HPDE6-E6E7 (cell line): ENCODE measurements at regions not wholly inside any gene's neighbourhood (a gene's known extent, or its start where the extent isn't known, plus 50 kb on each side); places are given as distances from the start of the nearest gene placed in this dataset.

ENCODE experiments used
- DNase-seq: peaks from one replicate; pipeline ENCODE4 v3.0.0; 2011; ENCODE audit warnings: missing footprints; ENCODE audit errors: extremely low spot score

DNA sequence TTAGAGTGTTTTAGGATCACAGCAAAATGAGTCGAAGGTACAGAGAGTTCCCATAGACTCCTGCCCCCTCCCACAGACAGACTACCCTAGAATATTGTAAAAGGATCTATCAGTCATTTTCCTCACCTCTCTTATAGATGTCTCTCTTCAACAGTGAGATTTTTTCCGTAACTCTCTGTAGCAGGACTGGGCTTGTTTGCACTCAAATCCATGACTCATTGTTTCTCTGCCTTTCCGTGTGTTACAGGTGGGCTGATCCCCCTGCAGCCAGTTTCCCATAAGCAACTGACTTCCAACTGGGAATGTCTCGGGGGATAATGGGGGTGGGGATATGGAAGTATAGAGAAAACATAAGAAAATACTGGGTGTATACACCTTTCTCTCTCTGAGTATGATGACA lies 921.0 kb downstream of the GATA3 start:
- peak; percentile 1 for DNase-seq

DNA sequence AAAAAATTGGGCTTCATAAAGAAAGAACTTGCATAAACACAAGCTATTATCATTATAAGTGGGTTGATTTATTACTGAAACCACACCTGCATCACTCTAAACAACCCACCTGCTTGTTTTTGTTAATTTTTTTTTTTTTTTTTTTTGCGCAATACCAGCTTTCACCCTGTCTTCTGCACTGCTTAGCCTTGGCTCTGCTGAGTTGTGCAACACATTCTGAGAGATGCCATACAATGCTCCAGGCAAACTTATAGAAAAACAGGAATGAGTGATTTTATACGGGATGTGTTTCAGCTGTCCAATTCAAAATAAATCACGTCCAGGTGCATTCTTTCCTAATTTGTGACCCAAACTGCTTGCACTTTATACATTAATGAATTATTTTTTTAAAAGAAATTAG lies 923.6 kb downstream of the GATA3 start:
- no peak for DNase-seq

DNA sequence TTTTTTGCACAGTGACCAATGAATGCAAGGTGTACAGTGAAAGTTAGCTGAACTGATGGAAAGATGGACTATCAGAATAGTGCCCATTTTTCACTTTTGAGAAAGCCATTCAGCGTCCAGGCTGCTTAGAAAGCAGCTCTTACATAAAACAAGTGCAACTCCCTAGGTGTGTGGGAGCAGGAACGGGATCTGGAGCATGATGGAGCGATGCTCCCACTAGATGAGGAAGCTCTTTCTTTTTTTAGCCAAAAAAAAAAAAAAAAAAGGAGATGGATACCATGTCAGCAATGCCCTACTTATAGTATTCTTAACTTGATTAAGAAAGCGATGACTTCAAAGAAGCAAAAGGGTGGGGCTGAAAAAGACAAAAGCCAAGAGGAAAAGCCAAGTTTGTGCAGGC lies 925.5 kb downstream of the GATA3 start:
- no peak for DNase-seq

- DNase-seq, result no peak
Observed at GRCh38 chr10:8981277-8981676, 926.8 kb downstream of the GATA3 start.

GRCh38 chr10:8985651-8986050 lies 931.2 kb downstream of the GATA3 start:
- no peak for DNase-seq

DNA sequence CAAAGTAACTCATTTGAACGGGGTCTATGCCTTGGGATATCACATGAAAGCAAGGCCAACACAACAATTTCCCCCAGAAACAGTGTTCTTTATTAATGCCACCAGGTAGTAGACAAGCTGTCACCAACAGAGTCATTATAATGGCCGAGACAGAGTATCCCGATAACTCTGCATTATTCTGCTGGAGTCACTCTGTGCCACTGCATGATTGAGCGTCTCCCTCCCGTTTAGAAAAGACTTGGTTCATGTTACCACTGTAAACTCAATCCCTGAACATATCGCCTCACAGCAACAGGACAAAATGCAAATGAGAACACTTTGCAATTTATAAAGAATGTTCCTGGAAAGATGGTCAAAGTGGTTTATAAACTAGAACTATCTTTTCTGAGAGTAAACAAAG lies 932.5 kb downstream of the GATA3 start:
- no peak for DNase-seq

GRCh38 chr10:8987712-8988111 lies 933.2 kb downstream of the GATA3 start:
- no peak for DNase-seq

DNA sequence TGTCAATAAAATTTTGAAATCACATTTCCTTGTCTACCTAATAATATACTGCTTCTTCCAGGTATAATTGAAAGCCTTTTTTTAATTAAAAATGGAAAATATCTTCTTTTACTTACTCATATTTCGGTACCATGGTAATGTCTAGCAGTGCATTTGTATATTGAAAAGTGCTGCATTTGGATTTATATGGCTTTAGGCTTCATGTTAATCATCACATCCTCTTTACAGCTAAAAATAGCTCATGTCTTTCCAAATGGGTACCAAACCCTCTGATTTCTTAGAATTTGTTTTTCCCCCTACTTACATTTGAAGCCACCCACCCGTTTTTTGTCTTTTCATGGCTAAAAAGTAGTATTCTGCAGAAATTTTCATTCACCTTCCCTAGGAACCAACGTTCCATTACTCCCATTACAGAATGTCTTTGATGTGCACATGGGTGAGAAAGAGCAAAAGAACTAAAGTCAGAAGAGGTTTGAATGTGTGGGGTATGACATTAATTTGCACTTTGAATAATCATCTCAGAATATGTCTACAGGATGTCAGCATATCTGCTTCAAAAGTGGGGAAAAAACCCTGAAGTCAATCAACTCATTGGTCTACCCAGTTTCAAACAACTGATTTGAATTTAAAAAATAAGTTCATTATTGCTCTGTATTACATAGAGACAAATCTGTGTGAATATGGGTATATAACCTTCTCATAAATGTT lies 935.9 kb downstream of the GATA3 start:
- no peak for DNase-seq

DNA sequence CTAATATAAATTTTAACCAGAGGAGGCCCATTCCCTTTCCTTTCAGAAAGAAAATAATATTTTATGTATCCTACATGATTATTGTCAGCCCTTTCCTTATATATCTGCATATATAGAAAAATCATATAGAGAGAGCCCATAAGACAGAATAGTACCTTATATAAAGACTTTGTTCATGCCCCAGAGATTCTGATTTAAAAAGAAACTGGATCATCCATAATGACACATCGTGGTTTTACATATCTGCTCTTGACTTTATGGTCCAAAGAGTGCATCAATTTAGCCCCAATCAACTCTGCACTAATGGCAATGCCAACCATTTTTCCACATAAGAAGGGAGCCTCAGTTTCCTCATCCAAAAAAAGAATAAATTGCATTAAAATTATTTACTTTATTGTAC lies 937.5 kb downstream of the GATA3 start:
- DNase-seq, result no peak

GRCh38 chr10:8993864-8994263 lies 939.4 kb downstream of the GATA3 start:
- DNase-seq, result no peak

GRCh38 chr10:8998751-8999150 lies 944.3 kb downstream of the GATA3 start:
- DNase-seq, result no peak

GRCh38 chr10:9003122-9003521 lies 948.6 kb downstream of the GATA3 start:
- no peak for DNase-seq

DNA sequence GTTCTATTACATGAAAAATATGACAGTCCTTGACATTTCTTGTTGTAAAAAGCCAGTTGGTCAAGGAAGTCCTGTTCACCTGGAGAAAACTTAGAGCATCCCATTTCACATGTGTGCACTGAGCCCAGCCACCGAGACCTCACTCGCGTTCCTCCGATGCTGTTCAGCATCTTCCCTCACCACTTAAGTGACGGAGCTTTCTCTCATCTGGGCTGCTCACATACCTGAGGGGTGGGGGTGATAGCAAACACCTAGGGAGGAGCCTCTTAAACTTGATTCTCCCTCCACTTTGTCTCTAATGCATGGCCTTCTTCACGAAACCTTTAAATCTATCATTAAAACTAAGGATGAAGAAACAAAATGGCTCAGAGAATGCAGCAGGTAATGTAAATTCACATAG lies 950.2 kb downstream of the GATA3 start:
- no peak for DNase-seq

- DNase-seq, result no peak
Observed at GRCh38 chr10:9009505-9009904, 955.0 kb downstream of the GATA3 start.

GRCh38 chr10:9010093-9010492 lies 955.6 kb downstream of the GATA3 start:
- no peak for DNase-seq

- DNase-seq, result no peak
Observed at GRCh38 chr10:9010931-9011670, 956.6 kb downstream of the GATA3 start.

DNA sequence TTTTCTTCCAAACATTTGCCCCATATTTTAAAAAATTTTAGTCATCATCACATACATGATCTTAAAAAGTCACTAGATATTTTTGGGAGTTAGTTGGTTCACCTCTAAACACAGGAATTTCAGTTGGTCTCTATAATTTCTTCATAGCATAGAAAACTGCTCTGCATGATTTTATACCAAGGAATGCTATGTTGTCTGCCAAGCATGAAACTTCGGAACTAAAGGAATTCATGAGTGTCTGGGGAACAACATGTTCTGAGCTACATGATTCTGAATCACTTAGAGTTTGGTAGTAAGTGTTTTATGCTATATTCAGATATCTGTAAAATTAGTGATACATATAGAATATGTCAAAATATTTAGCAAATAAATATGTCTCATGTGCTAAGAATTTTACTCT lies 957.8 kb downstream of the GATA3 start:
- DNase-seq, result no peak

DNA sequence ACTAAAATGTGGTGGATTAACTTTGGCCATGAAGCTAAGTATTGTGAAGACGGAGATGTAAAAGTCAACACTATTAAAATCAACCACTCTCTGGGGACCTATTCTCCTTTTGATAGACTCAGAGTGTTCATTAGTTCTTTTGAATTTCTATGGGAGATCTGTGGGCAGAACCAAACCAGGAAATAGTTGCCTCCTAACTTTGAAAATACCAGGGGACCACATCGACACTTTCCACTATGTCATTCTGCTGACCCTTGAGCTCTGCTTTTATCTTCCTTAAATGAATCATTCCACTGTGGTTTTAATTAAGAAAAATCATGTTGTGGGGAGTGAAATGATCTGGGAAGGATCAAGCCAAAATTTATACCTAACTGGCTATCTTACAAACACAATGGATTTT lies 960.5 kb downstream of the GATA3 start:
- no peak for DNase-seq

- DNase-seq, result no peak
Observed at GRCh38 chr10:9015447-9015846, 961.0 kb downstream of the GATA3 start.

GRCh38 chr10:9016930-9017329 lies 962.4 kb downstream of the GATA3 start:
- DNase-seq, result no peak

DNA sequence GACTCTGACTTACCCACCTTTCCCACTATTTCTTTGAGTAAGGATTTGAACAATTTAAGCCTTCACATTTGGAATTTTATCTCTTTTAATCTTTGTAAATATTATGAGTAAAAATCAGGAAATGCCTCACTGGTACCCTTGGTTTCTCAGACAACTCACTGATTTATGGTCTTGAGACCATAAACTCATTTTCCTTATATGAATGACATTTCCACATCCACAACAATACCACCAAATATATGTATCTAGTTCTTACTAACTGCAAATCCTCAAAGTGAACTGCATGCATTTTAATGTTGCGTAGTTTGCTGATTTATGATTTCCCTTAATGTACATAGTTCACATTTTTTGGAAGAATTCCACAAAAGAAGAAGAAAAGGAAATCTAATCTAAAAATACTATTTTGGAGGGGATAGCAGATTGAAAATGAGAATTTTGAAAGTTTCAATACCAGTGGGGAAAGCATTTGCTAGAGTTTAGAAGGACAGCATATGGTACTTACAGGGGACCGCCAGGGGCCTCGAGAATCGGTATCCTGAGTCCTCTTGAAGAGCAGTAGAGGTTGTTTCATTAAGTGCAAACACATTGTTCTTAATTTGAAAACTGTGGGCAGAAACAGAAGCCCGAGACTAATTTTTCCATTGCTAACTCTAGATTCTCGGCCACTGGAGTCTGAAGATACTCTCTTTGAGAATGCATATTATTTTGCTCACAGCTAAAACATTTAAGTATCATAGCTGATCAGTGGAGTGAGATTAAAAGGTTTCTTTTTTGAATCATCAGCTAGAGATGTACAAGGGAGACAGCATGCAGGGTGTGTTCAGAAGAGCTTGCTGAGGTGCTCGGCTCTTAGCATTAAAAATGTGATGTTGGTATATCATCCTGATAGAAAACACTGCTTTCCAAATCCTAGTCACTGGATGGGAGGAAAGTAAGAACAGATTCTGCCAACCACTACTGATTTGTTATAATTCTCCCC lies 964.0 kb downstream of the GATA3 start:
- DNase-seq, result no peak

DNA sequence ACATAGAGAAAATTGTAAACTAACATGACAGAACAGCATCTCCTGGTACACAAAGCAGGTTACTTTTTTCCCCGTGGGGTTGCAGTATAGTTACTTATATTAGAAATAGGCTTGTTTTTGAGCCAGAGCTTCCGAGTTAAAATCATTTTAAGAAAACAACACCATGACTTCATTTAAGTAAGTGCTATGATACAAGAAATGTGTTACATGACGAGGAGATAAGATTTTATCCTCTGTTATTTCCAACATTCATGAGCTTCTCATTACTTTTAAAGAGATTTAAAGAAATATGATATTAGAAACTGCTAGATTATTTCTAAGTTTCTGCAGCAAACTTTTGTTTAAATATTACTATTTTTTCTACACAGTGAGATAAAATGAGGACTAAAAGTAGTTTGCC lies 968.7 kb downstream of the GATA3 start:
- DNase-seq, result no peak
